ENCODE measurements at regions not wholly inside any gene's neighbourhood (a gene's known extent, or its start where the extent isn't known, plus 50 kb on each side); places are given as distances from the start of the nearest gene placed in this dataset.
"Not testable (repeated sequence)": the region's sequence is repeated elsewhere in the genome, so short reads cannot be mapped to it uniquely, and the experiment has no call there.

DNA sequence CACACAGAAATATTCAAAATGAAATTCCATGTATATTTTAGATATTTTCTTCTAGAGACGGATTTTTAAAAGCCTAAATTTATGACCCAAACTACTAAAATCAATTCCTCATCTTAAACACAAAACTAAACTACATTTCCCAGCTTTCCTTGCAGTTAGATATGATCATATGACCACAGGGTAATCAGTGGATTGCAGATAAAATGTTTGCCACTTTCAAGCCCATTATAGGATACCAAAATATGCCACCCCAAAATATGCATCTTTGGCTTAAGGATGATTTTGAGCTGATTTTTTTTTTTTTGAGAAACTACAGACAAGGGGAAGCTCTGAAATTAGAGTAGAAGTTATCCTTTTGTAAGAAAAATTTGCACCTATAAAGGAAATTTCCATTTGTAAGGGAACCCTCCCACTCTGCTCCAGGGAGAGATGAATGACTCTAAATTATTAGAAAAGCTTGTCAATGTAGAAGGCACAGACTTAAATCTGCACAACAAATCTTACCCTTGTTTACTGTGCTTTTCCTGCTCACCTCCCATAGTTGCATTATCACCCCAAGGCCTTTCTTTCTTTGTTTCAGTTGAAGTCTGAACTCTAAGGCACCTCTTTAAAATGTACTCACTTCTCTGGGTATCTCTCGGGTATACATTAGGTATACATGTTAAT lies 503.0 kb downstream of the PDHA2 start:
- DNase-seq, result no peak

DNA sequence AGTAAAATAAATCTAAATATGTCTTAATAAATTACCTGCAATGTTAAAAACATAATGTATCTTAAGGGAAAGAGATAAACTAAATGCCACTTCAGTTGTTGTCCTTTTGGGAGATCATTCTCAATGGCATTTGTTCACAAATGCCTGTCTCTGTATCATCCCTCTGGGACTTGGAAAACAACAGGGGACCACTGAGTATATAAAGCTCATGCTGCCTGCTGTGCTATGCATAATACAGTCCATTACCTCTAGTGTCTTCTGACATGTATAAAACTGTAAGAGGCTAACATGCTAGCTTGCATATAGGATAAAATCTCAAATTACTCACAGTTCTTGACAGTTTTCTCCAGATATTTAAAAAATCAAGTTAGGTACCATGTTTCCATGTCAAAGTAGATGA lies 503.9 kb downstream of the PDHA2 start:
- DNase-seq, result peak; percentile 49

DNA sequence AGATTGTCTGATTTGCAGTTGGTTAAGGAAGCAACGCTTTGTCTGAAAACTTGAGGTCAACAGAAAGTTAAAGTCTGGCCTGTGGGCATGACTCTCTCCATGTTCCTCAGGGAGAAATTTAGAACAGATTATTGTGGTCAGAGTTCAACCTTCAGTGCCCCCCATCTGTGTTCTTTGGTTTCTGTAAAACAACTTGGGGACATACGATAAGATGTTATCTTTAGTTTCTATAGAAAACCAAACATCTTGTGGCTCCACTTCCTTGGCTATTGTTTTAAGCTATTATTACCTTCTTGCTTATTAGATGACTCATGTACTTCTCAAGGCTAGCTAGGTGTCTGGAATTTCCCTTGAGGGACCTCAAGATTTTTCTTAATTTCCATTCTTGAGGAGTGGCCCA lies 507.7 kb downstream of the PDHA2 start:
- no peak for DNase-seq

DNA sequence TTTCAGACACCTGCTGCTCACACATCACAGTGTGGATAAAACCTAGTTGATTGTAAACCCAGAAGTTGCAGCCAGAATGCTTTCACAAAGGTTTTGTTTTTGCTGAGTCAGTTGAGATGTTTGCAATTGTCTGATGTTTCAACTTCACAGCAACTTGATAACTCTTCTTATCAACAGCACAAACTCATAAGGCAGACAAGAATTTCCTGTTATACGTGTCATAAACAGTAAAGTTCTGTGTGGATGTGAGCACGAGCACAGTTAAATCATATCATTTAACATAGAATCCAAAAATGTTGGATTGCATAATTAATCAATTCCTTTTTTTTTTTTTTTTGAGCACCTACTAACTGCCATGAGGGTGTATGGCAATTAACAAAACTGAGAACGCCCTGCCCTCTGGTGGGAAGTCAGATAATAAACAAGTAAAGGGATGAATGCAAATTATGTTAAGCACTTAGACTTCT lies 512.2 kb downstream of the PDHA2 start:
- peak; percentile 13 for DNase-seq

DNA sequence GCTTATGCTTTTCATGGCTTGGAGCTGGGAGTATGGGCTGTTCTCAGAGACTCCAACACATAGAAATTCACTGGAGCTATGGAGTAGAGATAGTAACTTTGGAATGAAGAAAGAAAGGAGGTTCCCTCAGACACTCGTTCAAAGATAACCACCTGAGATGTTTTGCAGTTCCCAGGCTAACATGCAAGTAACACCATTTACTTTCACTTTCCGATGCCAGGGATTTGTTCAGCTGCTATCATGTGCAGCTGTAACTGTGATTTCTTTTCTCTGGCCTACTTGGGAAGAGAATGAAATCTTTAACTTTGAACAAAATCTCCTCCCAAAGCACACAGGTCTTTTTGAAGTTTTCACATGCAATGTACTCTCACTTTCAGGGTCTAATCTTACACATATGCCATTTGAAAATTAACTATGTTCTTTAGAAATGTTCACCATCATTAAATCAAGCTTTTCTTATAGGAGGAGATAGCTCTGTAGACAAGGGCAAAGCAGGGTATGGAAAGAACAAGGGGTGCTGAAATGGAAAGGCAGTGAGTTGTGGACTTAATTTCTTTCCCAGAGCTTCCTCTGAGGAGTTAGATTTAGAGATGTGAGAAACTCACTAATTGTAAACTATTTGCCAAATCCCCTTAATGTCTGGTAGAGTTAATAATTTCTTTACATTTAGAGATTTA lies 514.3 kb downstream of the PDHA2 start:
- no peak for DNase-seq

DNA sequence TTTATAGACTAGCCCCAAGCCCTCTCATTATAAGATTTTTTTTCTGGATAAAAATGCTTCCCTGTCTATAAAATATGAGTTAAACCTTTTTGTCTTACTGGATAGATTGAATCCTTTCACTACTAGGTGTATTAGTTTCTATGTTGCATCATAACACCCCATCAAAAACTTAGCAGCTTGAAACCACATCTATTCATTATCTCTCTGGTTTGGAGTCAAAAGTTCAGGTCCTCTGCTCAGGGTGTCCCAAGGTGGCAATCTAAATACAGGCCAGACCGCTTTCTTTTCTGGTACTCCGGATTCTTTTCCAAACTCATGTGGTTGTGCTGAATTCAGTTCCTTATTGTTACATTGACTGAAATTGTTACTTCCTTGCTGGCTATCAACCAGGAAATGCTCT lies 515.5 kb downstream of the PDHA2 start:
- DNase-seq, result no peak

DNA sequence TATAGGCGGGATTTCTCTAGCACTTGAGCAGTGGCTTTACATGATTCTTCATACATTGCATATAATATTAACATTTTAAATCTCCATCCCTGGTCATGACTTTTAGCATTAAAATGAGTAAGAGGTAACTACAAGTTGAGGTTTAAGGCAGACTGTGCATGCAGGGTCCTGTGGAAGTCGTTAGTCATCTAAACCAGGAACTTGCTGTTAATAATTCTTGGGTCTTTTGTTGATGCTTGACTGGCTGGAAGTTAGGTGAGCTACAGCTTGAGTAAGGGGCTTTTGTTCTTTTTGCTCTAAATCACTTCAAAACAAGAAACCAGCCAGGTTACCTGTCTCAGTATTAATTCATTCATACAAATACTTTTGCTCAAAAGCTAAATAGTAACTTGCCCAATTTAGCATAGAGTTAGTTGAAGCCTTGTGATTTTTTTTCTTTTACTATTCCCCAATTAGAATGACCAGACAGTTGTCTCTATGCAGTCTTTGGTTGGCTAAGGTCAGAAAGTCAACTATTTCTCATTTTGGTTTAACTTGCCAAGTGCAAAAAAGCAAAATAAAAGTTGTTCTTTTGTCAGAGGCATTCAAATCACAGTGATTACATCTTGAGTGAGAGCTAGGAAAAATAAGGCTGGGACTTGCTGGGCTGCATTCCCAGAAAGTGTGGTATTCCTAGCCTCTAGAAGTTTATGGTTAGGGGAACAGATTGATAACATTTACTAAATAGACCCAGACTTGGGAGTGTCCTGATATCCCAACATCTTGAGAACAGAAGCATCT lies 516.9 kb downstream of the PDHA2 start:
- no peak for DNase-seq

DNA sequence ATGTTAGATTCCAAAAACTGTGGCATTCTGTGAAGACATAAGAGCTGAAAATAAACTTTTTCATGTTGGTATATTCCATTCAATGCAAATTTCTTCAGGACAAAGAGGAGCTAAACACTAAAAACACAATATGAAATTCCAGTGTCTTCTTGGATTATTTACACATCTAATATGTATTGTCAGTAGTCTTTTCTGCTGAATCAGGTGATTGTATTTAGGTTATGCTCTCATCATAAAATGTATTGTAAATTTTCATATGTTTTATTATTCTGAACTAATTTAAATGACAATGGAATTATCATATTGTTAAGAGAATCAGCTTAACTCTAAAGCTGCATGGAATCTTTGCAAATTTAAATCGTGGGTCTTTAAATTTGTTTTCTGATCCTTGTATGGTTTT lies 526.7 kb downstream of the PDHA2 start:
- DNase-seq, result no peak

DNA sequence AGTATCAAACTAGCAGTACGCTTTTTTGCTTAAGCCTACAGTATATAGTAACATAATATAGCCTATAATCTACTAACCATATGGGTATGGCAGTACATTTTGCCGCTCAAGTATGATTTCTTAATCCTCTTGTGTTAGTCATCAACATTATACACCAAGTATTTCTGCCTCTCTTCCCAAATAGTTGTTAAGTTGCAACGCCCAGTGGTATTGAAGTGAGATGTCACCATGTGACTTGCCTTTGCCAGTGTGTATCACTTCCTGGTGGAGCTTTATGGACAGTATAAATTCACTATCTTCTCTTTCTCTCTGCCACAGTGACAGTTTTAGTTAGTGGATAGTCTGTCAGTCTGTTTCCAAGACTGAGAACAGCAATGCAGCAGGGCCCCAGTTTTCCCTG lies 535.5 kb downstream of the PDHA2 start:
- no peak for DNase-seq

DNA sequence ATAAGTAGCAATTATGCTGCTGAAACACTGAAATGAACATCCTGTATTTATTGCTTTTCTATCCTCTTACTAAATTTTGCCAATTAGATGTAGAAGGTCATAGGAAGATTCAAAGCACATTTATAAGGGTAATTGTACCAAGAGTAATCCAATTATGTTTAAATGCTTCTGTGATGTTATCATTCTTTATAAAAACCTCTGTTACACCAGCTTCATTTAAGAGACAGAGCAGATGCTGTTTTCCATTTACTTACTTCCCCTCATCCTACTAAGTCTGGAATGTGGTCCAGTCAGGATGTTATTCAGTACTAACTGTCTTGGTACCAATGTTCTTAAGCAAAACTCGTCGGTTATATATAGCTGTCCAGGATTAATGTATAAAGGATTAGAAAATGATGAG lies 539.6 kb downstream of the PDHA2 start:
- no peak for DNase-seq

DNA sequence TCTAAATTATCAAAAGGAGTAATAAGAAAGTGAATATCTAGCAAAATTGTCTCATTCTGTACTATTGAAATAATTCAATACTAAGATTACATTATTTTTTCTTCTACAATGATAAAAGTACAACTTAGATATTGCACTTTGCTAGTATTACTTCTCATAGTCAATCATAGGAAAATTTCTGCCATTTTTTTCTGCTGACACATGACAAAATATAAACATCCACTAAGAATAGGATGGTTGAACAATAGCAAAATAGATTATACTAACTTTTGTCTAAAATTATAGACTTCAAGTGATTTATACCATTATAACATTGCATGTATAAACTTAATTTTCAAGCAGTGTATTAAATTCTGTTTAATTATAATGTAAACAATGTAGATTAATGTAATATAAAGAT lies 540.2 kb downstream of the PDHA2 start:
- no peak for DNase-seq

DNA sequence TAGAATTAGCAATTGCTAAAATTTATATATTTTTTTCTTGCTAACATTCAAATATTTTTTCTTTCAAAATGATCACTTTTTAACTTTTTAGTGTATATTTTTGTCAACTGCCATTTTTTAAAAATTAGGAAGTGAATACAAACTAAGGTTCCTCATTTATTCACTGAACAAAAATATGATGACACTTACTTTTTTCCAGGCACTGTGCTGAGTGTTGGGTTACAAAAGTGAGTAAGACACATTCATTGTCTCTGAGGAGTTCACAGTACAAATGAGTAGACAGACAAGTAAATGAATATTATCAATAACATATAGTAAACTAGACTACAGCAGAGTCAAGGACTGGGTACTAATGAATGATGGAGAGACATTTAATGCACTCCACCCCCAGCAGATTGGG lies 543.5 kb downstream of the PDHA2 start:
- DNase-seq, result no peak

DNA sequence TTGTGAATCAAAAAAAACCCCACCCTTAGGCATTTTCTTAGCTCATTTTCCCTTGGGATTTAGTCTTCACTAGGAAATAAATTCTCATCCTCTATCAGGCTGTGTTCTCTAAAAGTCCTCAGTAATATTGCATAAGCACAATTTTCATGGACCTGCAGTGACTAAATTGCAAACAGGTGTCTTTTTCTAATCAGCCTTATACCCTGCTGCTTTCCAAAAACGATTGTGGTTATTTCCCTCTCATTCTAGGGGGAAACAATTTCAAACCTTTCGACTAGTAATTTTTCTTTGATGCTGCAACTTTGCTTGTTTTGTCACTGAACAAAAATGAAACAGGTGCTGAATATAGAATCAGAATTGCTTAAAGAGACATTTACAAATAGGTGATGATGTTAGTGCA lies 549.9 kb downstream of the PDHA2 start:
- no peak for DNase-seq

DNA sequence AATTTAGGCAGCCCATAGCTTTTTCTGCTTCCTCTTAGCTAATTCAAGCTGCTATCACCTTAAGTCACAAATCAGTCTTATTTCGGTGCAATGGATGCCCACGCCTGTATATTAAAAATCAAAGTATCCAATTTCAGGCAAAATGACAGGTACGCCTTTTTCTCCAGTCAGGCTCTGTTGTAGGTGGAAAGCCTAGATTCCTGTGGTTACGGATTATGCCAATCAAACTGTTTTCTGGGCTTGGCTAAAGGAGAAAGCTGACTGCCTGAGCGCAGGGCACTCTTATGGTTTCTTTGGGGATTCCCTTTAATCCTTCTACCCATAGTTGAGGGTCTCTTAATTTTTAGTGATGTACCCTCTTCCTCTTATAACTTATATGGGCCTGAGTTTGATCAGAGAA lies 550.5 kb downstream of the PDHA2 start:
- DNase-seq, result no peak

DNA sequence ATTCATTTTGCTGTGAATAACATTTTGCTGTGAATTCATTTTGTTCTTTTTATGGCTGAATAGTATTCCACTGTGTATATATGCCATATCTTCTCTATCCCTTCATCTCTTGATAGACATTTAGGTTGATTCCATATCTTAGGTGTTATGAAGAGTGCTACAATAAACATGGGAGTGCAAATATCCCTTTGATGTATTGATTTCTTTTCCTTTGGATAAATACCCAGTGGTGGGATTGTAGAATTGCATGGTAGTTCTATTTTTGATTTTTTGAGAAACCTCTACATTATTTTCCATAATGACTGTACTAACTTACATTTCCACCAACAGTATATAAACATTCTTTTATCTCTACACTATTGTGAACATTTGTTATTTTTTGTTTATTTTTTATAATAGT lies 555.9 kb downstream of the PDHA2 start:
- no peak for DNase-seq

DNA sequence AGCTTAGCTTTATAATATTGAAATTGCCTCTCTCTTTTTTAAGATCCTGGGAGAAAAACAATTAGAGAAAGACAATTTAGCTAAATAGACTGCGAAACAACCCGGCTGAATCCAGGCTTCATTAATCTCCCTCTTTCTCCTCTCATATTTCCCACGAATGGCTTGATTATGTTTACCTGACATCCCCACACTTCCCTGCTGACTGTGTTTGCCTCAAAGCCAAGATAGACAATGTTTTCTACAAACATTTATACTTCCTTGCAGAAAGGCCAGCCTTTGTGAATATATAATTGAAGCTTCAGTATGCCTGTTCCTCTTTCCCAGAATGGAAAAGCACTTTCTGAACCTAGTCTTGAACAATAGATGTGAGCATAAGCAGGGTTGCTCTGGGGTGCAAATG lies 566.8 kb downstream of the PDHA2 start:
- DNase-seq, result peak; percentile 0

DNA sequence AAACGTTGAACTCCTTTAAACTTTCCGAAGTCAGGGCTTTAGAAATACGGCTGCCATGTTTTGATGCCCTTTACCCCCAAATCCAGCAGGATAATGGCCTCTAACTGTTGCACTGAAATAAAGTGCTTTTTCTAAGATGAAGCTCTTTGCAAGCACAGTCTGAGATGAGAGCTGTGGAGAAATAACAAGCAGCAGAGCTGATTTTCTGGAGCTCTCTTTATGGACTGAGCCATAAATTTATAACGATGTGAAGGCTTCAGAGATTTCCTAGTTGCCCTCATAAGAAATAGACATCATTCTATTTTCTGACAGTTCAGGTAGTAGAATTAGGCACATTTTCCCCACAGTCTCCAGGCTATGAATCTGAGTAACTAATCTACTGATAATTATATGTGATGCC lies 567.3 kb downstream of the PDHA2 start:
- no peak for DNase-seq

DNA sequence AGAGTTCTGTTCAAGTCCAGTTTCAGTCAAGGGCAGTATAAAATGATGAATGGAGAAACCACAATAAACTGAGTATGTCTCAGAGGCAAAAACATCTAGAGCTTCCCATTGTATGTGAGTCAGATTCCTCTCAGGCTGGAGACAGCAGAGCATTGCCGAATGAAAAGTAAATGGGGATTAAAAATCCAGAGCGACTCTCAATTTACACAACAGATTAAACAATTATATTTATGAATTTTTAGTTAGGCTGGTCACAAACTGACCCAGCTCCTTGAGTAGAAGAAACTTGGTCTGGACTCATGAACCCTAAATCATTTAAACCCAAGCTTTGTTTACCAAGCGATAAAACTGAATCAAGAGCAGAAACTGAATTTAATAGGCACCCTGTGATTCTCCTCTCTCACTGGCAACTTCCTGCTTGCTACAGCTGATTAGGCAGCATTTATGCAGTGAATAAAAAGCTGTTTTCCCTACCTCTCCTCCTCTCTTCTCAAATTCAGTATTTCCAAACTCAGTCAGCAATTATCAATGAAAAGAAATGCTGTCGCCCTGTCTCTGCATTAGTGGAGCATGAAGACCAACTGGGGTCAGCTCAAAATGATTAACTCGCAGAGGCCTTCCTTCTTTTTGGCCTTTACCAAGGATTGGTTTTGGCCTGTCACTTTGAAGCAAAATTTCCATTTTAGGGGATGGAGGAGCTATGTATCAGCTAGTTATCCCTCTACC lies 568.0 kb downstream of the PDHA2 start:
- peak; percentile 18 for DNase-seq

DNA sequence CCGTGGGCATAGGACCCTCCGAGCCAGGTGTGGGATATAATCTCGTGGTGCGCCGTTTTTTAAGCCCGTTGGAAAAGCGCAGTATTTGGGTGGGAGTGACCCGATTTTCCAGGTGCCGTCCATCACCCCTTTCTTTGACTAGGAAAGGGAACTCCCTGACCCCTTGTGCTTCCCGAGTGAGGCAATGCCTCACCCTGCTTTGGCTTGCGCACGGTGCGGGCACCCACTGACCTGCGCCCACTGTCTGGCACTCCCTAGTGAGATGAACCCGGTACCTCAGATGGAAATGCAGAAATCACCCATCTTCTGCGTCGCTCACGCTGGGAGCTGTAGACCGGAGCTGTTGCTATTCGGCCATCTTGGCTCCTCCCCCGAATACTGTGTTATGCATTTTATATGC lies 575.0 kb downstream of the PDHA2 start:
- DNase-seq, result not testable (repeated sequence)

DNA sequence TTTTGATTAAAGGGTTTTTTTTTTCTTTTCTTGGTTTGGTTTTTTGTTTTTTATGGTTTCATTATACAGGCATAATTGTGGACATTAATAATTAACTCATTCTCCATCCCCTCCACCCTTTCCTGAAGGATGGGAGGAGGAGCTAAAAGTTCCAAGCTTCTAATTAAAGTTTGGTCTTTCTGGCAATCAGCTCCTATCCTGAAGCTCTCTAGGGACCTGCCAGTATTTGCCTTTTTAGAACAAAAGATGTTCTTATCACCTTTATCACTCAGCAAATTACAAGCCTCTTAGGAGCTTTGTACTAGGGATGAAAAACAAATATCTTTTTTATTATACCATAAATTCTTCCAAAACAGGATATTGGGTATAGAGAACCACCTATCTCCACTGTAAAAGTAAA lies 589.8 kb downstream of the PDHA2 start:
- DNase-seq, result no peak

DNA sequence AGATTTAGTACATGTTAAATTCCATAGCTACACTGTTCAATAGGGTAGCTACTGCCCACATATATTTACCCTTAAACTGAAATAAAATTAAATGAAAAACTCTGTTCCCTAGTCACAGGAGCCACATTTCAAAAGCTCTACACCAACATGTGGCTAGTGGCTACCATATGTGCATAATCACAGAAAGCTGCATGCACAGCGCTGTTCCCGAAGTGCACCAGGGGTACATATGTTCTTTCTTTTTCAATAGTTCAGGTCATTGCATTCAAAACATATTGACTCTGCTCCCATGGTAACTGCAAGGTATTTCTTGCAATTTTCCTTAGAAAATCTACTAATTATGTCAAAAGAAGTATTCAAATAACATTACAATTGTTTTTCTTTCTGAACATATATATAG lies 591.2 kb downstream of the PDHA2 start:
- no peak for DNase-seq

DNA sequence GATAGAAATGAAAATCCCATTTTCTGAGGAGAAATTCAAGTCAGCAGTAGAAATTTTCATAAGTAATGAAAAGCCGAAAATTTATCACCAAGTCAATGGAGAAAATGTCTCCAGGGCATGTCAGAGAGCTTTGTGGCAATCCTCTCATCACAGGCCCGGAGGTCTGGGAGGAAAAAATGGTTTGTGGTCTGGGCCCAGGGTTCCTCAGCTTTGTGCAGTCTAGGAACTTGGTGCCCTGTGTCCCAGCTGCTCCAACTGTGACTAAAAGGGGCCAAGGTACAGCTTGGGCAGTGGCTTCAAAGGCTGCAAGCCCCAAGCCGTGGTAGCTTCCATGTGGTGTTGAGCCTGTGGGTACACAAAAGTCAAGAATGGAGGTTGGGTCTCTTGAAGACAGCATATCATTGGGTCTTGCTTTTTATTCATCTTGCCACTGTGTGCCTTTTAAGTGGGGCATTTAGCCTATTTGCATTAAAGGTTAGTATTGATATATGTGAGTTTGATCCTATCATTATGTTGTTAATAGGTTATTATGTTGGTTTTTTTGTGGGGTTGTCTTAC lies 608.5 kb downstream of the PDHA2 start:
- no peak for DNase-seq

DNA sequence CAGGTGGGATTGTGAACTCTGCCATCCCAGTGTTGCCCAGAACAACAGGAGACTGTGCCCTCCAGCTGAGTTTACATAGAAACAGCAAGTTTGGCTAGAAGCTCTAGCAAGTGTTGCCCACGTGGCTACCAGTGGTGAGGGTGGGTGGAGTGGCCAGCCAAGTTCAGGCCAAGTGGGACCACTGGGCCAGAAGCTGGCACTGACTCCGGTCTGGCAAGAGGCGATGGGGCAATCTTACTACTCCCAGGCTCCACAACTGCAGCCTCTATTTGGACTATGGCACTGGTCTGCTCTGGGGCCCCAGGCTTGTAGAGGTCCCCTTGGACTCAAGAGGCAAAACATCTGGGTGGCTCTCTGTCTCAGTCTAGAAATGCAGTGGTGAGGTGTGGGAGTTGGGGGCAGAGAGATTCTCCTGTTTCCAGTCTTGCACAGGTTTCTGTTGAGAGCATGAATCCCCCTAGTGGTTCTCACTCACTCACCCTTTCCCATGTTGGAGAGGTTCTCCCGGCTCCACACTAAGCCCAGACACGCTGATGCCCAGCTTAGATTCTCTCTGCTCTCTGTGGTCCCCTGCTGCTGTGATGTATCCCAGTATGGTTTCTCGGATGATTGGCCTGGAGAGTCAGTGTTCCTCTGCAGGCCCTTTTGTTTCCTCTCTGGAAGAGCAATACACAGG lies 615.3 kb downstream of the PDHA2 start:
- DNase-seq, result no peak
